ENCODE measurements at regions not wholly inside any gene's neighbourhood (a gene's known extent, or its start where the extent isn't known, plus 50 kb on each side); places are given as distances from the start of the nearest gene placed in this dataset.

DNA sequence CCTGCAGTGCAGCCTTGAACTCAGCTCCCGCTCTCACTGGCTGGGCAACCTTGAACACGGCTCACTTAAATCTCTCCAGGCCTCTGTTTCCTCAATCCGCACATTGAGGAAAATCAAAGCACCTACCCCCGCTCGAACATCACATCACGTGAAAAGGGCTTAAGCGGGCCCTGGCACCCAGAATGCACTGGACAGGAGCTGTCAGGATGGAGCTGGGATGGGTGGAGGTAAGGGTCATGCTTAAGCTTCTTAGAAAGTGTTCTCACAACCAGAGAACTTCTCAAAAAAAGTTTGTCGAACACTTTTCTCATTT is 55.7 kb upstream of the MGMT start:
- intact Hi-C loops (cut with DNase I): no loop called here
- no peak overlapping the region for H3K27ac ChIP-seq

DNA sequence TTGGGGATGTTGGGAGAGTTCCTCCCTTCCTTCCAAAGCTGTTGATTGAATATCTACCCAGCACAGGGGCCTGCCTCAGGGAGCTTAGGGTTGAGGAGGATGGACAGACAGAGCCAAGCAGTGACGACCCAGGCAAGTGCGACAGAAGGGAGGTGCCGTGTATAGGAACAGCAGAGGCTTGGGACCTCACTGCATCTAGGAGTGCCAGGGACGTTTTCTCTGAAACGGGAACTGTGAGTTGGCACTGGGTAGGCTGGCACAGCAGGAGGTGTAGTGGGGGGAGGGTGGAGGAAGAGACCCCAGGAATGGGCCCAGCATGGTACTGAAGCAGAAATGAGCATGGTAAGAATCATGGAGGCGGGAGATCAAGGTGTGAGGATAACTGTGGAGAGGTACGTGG is 55.3 kb upstream of the MGMT start:
- 74 to 76% (median 75%) methylated on average over 7 of the region's 7 CpGs for WGBS, 3 donors
- no peak overlapping the region for H3K27ac ChIP-seq
- no peaks in the 10 kb centered on the region for H3K27me3 ChIP-seq
- no peak for TF ChIP-seq EP300 (IDR thresholded peaks at IDR 0.05)
- TF ChIP-seq, protein P1, sequence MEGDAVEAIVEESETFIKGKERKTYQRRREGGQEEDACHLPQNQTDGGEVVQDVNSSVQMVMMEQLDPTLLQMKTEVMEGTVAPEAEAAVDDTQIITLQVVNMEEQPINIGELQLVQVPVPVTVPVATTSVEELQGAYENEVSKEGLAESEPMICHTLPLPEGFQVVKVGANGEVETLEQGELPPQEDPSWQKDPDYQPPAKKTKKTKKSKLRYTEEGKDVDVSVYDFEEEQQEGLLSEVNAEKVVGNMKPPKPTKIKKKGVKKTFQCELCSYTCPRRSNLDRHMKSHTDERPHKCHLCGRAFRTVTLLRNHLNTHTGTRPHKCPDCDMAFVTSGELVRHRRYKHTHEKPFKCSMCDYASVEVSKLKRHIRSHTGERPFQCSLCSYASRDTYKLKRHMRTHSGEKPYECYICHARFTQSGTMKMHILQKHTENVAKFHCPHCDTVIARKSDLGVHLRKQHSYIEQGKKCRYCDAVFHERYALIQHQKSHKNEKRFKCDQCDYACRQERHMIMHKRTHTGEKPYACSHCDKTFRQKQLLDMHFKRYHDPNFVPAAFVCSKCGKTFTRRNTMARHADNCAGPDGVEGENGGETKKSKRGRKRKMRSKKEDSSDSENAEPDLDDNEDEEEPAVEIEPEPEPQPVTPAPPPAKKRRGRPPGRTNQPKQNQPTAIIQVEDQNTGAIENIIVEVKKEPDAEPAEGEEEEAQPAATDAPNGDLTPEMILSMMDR (IDR thresholded peaks at IDR 0.05): no peak
- no peak for TF ChIP-seq POLR2A (IDR thresholded peaks at IDR 0.05)
- no peaks in the 10 kb centered on the region for H3K4me1 ChIP-seq (ENCODE audit: insufficient read depth)
- H3K9me3 ChIP-seq: no peaks in the 10 kb centered on the region
- intact Hi-C loops (cut with DNase I): no loop called here
- H3K4me3 ChIP-seq: no peak overlapping the region
- no peak for DNase-seq
- no peaks in the 10 kb centered on the region for H3K36me3 ChIP-seq

More for the DNA sequence above, 55.7 kb upstream of the MGMT start:
- Histone ChIP-seq H3K4me1 (ENCODE audit: insufficient read depth) (no peaks in the 10 kb centered on the region), H3K9me3 (no peaks in the 10 kb centered on the region), H3K36me3 (no peaks in the 10 kb centered on the region), H3K27me3 (no peaks in the 10 kb centered on the region), H3K4me3 (no peak overlapping the region)
- TF ChIP-seq, protein P1 (IDR thresholded peaks at IDR 0.05): no peak
- TF ChIP-seq POLR2A (IDR thresholded peaks at IDR 0.05) (no peak), EP300 (IDR thresholded peaks at IDR 0.05) (no peak)
- DNase-seq: no peak
- WGBS, 3 donors: 95 to 97% (median 95%) methylated on average over 8 of the region's 8 CpGs

DNA sequence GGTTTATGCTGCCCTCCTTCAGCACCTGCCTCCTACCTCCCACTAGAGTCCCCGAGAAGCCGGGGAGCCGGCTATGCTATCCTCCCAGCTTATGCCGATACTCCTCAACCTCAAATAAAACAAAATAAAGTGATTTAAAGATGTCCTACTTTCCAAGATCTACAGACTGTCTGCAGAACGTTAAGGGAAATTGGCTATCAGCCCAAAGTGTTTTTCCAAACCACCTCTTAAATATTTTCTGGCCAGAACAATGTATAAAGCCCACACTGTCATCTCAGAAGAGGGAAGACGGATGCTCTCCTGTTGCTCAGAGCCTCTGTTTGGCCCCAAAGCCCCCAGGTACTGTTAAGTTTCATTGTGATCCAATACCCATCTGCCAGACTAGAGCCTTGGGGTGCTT is 54.0 kb upstream of the MGMT start:
- Histone ChIP-seq H3K27me3 (no peaks in the 10 kb centered on the region), H3K9me3 (no peaks in the 10 kb centered on the region), H3K4me3 (no peak overlapping the region), H3K27ac (no peak overlapping the region), H3K36me3 (no peaks in the 10 kb centered on the region), H3K4me1 (ENCODE audit: insufficient read depth) (no peaks in the 10 kb centered on the region)
- TF ChIP-seq, protein P1 (IDR thresholded peaks at IDR 0.05): no peak
- TF ChIP-seq EP300 (IDR thresholded peaks at IDR 0.05) (no peak), POLR2A (IDR thresholded peaks at IDR 0.05) (no peak)
- WGBS, 3 donors: 44 to 54% (median 50%) methylated on average over 6 of the region's 6 CpGs
- DNase-seq: no peak
- intact Hi-C loops (cut with DNase I): no loop called here

DNA sequence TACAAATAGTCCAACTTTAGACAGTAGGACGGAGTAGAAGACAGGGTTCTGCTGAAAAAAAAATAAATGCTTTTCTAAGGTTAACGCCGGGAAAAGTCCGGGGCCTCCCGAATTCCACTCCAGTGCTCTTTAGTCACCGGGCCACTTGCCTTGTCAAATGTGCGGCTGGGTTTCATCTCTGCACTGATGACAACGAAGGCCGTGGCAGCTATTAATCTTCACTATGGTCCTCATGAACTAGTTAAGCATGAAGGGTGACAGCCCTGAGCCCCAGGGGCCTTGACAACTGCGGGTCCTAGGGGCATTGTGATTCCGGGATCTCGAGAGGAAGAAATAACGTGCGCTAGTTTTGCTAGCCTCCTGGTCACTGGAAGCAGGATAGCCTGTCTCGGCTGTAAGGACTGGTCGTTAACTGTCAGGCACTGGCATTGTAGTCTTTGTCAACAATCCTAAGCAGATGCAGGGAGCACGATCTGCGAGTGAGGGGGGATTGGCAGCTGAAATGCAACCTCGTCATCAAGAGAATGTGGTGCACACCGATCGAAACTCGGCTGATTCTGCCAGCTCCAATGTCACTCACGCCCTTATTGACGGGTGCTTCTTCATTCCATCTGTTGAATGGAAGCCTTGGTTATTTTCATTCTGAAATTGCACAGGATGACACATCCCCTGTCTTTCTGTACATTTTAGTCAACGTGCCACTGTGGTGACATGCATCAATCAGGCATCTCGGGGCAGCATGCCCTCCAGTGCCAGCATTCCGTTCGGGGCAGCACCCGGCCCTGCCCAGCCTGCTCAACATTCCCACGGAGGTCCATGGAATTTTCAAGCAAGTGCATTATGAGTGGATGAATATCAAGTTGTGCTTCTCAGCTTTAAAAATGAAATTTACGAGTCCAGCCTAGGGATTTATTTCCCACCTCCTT is 51.6 kb upstream of the MGMT start:
- no peaks in the 10 kb centered on the region for H3K4me1 ChIP-seq (ENCODE audit: insufficient read depth)
- TF ChIP-seq EP300 (IDR thresholded peaks at IDR 0.05) (no peak), POLR2A (IDR thresholded peaks at IDR 0.05) (no peak)
- TF ChIP-seq, protein P1 (IDR thresholded peaks at IDR 0.05): no peak
- WGBS, 3 donors: 86 to 93% (median 87%) methylated on average over 31 of the region's 31 CpGs

More for the DNA sequence above, 51.6 kb upstream of the MGMT start:
- Histone ChIP-seq H3K27me3 (no peaks in the 10 kb centered on the region), H3K4me3 (no peak overlapping the region), H3K9me3 (no peaks in the 10 kb centered on the region), H3K27ac (no peak overlapping the region), H3K36me3 (no peaks in the 10 kb centered on the region)
- intact Hi-C loops (cut with DNase I): no loop called here
- DNase-seq: no peak

Data from ovary (tissue), 7 donors.